ENCODE measurements at regions not wholly inside any gene's neighbourhood (a gene's known extent, or its start where the extent isn't known, plus 50 kb on each side); places are given as distances from the start of the nearest gene placed in this dataset.

- DNase-seq (ENCODE audit: low read depth) = no peak
- no peak for TF ChIP-seq CTCF (conservative IDR thresholded peaks at IDR 0.05; ENCODE audit: low read depth, low read length)
- no peak overlapping the region for H3K4me3 ChIP-seq (ENCODE audit: low read depth, low read length)
These were observed 58.8 kb upstream of the MSTN start for GRCh38 chr2:190121305-190121704.

GRCh38 chr2:190119923-190120590, 57.5 kb upstream of the MSTN start:
- no peak for TF ChIP-seq CTCF (conservative IDR thresholded peaks at IDR 0.05; ENCODE audit: low read depth, low read length)
- peak; percentile 46 for DNase-seq (ENCODE audit: low read depth)
- peak overlapping the region; percentile 20 for H3K4me3 ChIP-seq (ENCODE audit: low read depth, low read length)

GRCh38 chr2:190119257-190119656, 56.7 kb upstream of the MSTN start:
- peak; percentile 58 for DNase-seq (ENCODE audit: low read depth)
- no peak for TF ChIP-seq CTCF (conservative IDR thresholded peaks at IDR 0.05; ENCODE audit: low read depth, low read length)
- peak overlapping the region; percentile 51 for H3K4me3 ChIP-seq (ENCODE audit: low read depth, low read length)

- no peak overlapping the region for H3K4me3 ChIP-seq (ENCODE audit: low read depth, low read length)
- no peak for DNase-seq (ENCODE audit: low read depth)
- no peak for TF ChIP-seq CTCF (conservative IDR thresholded peaks at IDR 0.05; ENCODE audit: low read depth, low read length)
These were observed 54.8 kb upstream of the MSTN start for GRCh38 chr2:190117305-190117704.

- TF ChIP-seq CTCF (conservative IDR thresholded peaks at IDR 0.05; ENCODE audit: low read depth, low read length) = no peak
- H3K4me3 ChIP-seq (ENCODE audit: low read depth, low read length) = no peak overlapping the region
- DNase-seq (ENCODE audit: low read depth) = no peak
These were observed 50.5 kb upstream of the MSTN start for GRCh38 chr2:190113000-190113399.
